ENCODE measurements at regions not wholly inside any gene's neighbourhood (a gene's known extent, or its start where the extent isn't known, plus 50 kb on each side); places are given as distances from the start of the nearest gene placed in this dataset.
"Not testable (repeated sequence)": the region's sequence is repeated elsewhere in the genome, so short reads cannot be mapped to it uniquely, and the experiment has no call there.

DNA sequence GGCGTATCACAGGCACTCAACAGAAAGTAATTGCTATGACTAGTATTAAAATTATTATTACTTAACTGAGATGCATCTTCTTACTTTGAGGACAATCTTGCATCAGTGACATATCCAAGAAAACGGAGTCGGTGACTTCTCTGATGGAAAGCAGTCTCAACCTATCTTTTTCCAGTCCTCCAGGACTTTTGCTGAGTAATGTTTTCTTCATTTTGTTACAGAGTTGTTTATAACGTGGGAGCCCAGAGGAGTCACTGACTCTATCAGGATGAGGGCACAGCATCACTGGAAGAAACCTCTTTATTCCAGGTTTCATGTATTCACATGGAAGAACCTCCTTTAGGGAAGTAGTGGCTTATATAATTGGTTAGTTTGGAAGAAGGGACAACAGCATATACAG is 51.5 kb upstream of the MELK start:
- no peak overlapping the region for H3K4me3 ChIP-seq (ENCODE audit: low read depth, low read length)
- TF ChIP-seq CTCF (IDR thresholded peaks at IDR 0.05; ENCODE audit: insufficient read depth, low read length): no peak
- no peak for DNase-seq (ENCODE audit: low read depth)

DNA sequence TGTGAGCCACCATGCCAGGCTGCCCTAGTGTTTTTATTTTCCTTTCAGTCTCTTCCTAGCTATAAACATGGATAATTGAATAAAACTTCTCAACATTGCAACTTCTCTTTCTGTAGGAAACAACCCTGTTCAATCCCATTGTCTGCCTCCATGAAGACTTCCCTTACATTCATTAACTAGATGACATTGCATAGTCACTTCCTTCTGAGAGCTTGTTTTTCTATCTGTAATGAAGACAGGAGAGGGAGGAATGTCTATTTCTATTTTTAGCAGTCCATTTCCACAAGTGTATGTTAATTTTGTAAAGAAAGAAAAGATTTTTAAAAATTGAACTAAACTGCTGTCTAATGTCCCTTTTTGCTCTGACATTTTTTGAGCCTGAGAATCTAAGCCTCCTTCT is 55.6 kb upstream of the MELK start:
- DNase-seq (ENCODE audit: low read depth): no peak

DNA sequence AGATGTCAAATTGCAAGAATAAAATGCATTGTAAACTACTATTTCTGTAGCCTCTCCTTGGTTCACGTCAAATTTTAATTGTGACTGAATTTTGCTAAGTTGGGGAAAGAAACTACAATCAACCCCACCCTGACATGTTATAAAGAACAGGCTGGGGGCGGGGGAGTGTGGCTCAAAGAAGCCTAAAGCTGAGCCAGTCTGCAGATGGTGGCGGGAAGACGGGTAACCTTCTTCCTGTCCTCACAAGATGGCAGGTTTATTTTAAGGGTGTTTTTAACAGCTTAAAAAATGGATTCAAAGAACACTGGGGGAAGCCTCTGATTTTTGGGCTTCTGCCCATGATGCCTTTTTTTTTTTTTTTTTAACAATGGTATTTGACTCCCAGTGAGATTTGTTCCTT is 68.5 kb upstream of the MELK start:
- no peak for DNase-seq (ENCODE audit: low read depth)
- TF ChIP-seq CTCF (IDR thresholded peaks at IDR 0.05; ENCODE audit: insufficient read depth, low read length): no peak
- no peak overlapping the region for H3K4me3 ChIP-seq (ENCODE audit: low read depth, low read length)

More for the DNA sequence above, 55.6 kb upstream of the MELK start:
- TF ChIP-seq CTCF (IDR thresholded peaks at IDR 0.05; ENCODE audit: insufficient read depth, low read length): no peak
- H3K4me3 ChIP-seq (ENCODE audit: low read depth, low read length): no peak overlapping the region

GRCh38 chr9:36503172-36504088 is 69.3 kb upstream of the MELK start:
- no peak for TF ChIP-seq CTCF (IDR thresholded peaks at IDR 0.05; ENCODE audit: insufficient read depth, low read length)
- DNase-seq (ENCODE audit: low read depth): no peak
- H3K4me3 ChIP-seq (ENCODE audit: low read depth, low read length): no peak overlapping the region

DNA sequence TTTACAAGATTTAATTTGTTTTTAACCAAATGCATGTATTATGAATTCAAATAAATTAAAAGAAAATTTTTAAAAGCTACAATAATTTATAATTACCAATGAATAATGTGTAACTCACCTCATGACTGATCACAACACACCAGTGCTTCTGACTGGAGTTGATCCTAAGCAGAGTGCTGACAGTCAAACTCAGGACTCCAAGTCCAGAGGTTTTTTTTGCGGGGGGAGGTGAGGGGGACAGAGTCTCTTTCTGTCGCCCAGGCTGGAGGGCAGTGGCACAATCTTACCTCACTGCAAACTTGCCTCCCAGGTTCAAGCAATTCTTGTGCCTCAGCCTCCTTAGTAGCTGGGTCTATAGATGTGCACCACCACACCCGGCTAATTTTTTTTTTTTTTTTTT is 71.0 kb upstream of the MELK start:
- no peak overlapping the region for H3K4me3 ChIP-seq (ENCODE audit: low read depth, low read length)
- DNase-seq (ENCODE audit: low read depth): no peak
- TF ChIP-seq CTCF (IDR thresholded peaks at IDR 0.05; ENCODE audit: insufficient read depth, low read length): no peak

GRCh38 chr9:36500931-36501330 is 71.8 kb upstream of the MELK start:
- not testable (repeated sequence) for DNase-seq (ENCODE audit: low read depth); H3K4me3 ChIP-seq (ENCODE audit: low read depth, low read length)

DNA sequence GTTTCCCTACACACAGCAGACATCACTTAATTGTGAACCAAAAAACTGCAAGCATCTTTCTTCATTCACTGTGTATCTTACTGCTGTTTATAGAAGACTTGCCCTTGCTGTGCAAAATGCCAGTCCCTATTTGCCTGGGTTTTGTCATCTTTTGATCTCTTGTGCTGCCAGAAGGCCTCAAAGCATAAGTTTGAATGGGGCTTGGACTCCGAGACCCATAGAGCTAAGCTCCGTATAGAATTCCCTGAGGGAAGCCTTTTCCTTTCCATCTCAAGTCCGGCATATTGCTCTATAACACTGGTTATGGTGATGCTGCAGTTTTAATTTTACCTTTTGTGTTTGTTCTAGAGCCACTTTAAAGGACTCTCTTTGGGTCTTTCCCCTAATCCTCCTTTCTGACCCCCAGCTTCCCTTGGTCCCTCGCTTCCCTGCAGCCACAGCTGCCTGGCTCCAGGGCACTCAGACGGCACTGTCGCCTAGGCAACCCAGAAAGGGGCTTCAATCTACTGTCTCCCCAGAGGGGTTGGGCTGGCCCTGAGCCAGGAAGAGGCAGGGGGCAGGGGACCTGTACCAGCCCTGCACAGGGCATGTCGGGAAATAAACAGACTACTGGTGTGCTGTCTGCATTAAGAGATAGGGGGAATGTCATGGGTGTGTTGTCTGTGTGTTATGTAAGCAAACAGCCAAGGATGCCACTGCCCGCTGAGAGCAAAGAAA is 73.4 kb upstream of the MELK start:
- TF ChIP-seq CTCF (IDR thresholded peaks at IDR 0.05; ENCODE audit: insufficient read depth, low read length): no peak
- DNase-seq (ENCODE audit: low read depth): no peak
- no peak overlapping the region for H3K4me3 ChIP-seq (ENCODE audit: low read depth, low read length)

- not testable (repeated sequence) for H3K4me3 ChIP-seq (ENCODE audit: low read depth, low read length); DNase-seq (ENCODE audit: low read depth)
Observed at GRCh38 chr9:36493564-36493963, 79.1 kb upstream of the MELK start.

Data from fibroblast of the aortic adventitia (primary cell).